IMR-90 (cell line): ENCODE measurements at regions not wholly inside any gene's neighbourhood (a gene's known extent, or its start where the extent isn't known, plus 50 kb on each side); places are given as distances from the start of the nearest gene placed in this dataset.

Source experiments
- ATAC-seq: fragments of 200-7000 bp; cut with Tn5 transposase; 2 replicates; pipeline ENCODE4 v1.9.1; 2020; ENCODE audit warnings: low read depth, mild to moderate bottlenecking, moderate library complexity
- BruUV-seq: library from RNA; stranded (reverse); fragments of 400-500 nt; replicated peaks from 2 replicates; lab custom pipeline; 2021; lab: Mats Ljungman, UMichigan
- CTCF ChIA-PET: fragments of 300-600 bp; formaldehyde crosslinking; extraction: SDS; loops from one replicate; lab custom pipeline; 2021; ENCODE audit warnings: antibody characterized with exemption; lab: Yijun Ruan, JAX
- POLR2A ChIA-PET: fragments of 300-600 bp; sonication (Branson Sonifier 250); formaldehyde crosslinking; loops from one replicate; lab custom pipeline; 2022; ENCODE audit warnings: antibody characterized with exemption; ENCODE audit not compliant: unreplicated experiment; lab: Charles Lee
- DNase-seq: peaks from one replicate; pipeline ENCODE4 v3.0.0; 2013
- H2AFZ ChIP-seq: replicated peaks from 2 replicates; pipeline ENCODE3; 2013; ENCODE audit warnings: low read length, mild to moderate bottlenecking; ENCODE audit not compliant: poor library complexity
- H2AK5ac ChIP-seq: 2 replicates; pipeline ENCODE4 v1.6.1; 2013; ENCODE audit warnings: low read depth, low read length, inconsistent platforms
- H2AK9ac ChIP-seq: replicated peaks from 2 replicates; pipeline ENCODE3; 2013; ENCODE audit warnings: mild to moderate bottlenecking, low read depth, low read length, moderate library complexity; ENCODE audit not compliant: poor library complexity
- H2BK120ac ChIP-seq: 2 replicates; pipeline ENCODE4 v1.6.1; 2013; ENCODE audit warnings: low read depth, low read length, inconsistent platforms
- H2BK15ac ChIP-seq: 3 replicates; pipeline ENCODE4 v1.6.1; 2013; ENCODE audit warnings: low read depth, low read length, inconsistent platforms
- H2BK20ac ChIP-seq: 2 replicates; pipeline ENCODE4 v1.6.1; 2013; ENCODE audit warnings: low read depth, mild to moderate bottlenecking, inconsistent platforms, low read length, moderate library complexity
- H2BK5ac ChIP-seq: 2 replicates; pipeline ENCODE4 v1.6.1; 2013; ENCODE audit warnings: mild to moderate bottlenecking, low read depth, low read length, inconsistent platforms; ENCODE audit not compliant: poor library complexity, severe bottlenecking
- H3K14ac ChIP-seq: replicated peaks from 2 replicates; pipeline ENCODE4 v1.6.1; 2013; ENCODE audit warnings: low read depth, low read length, inconsistent platforms
- H3K18ac ChIP-seq: 2 replicates; pipeline ENCODE4 v1.6.1; 2013; ENCODE audit warnings: low read depth, low read length, control low read depth
- H3K23ac ChIP-seq: 2 replicates; pipeline ENCODE4 v1.6.1; 2013; ENCODE audit warnings: low read depth, low read length, inconsistent platforms
- H3K27ac ChIP-seq: 2 replicates; pipeline ENCODE4 v1.5.1; 2013; ENCODE audit warnings: mild to moderate bottlenecking, control low read depth, low read length; ENCODE audit not compliant: insufficient read depth
- H3K27me3 ChIP-seq: 2 replicates; pipeline ENCODE4 v1.6.1; 2013; ENCODE audit warnings: low read length; ENCODE audit not compliant: control insufficient read depth, insufficient read depth
- H3K36me3 ChIP-seq: 2 replicates; pipeline ENCODE4 v1.6.1; 2013; ENCODE audit warnings: low read length, mixed read lengths; ENCODE audit not compliant: control insufficient read depth, insufficient read depth
- H3K4ac ChIP-seq: 2 replicates; pipeline ENCODE4 v1.6.1; 2013; ENCODE audit warnings: low read depth, low read length, inconsistent platforms
- H3K4me1 ChIP-seq: 2 replicates; pipeline ENCODE4 v1.6.1; 2013; ENCODE audit warnings: low read length, mixed read lengths; ENCODE audit not compliant: control insufficient read depth, insufficient read depth
- H3K4me2 ChIP-seq: 2 replicates; pipeline ENCODE4 v1.6.1; 2013; ENCODE audit warnings: low read depth, mild to moderate bottlenecking, control low read depth, low read length, moderate library complexity
- H3K4me3 ChIP-seq: 2 replicates; pipeline ENCODE4 v1.5.1; 2013; ENCODE audit warnings: low read depth, mild to moderate bottlenecking, control low read depth, low read length, moderate library complexity; ENCODE audit not compliant: insufficient read depth
- H3K56ac ChIP-seq: 2 replicates; pipeline ENCODE4 v1.6.1; 2013; ENCODE audit warnings: low read length, inconsistent platforms; ENCODE audit not compliant: insufficient read depth; ENCODE audit errors: extremely low read depth
- H3K79me1 ChIP-seq, 2 experiments: 2 replicates each; pipeline ENCODE4 v1.6.1; 2013; ENCODE audit warnings: low read length in 2 of 2, inconsistent platforms in 1 of 2, low read depth in 1 of 2
- H3K9ac ChIP-seq: 2 replicates; pipeline ENCODE4 v1.6.1; 2013; ENCODE audit warnings: low read depth, low read length, control low read depth
- H3K9me1 ChIP-seq: 2 replicates; pipeline ENCODE4 v1.6.1; 2013; ENCODE audit warnings: low read length, inconsistent platforms; ENCODE audit not compliant: insufficient read depth
- H3K9me3 ChIP-seq: 2 replicates; pipeline ENCODE4 v1.6.1; 2013; ENCODE audit warnings: low read length; ENCODE audit not compliant: control insufficient read depth, insufficient read depth
- H4K20me1 ChIP-seq: 2 replicates; pipeline ENCODE4 v1.6.1; 2013; ENCODE audit warnings: low read length, inconsistent platforms; ENCODE audit not compliant: insufficient read depth
- H4K5ac ChIP-seq: 2 replicates; pipeline ENCODE4 v1.6.1; 2013; ENCODE audit warnings: mild to moderate bottlenecking, low read depth, low read length, control low read depth
- H4K8ac ChIP-seq, 2 experiments: 2 replicates each; pipeline ENCODE4 v1.6.1; 2013; ENCODE audit warnings: low read depth in 2 of 2, low read length in 2 of 2, control low read depth in 1 of 2, inconsistent platforms in 1 of 2
- H4K91ac ChIP-seq: 2 replicates; pipeline ENCODE4 v1.6.1; 2013; ENCODE audit warnings: low read depth, low read length, inconsistent platforms; ENCODE audit not compliant: insufficient read depth
- BHLHE40 ChIP-seq: fragments of 150-350 bp; IDR thresholded peaks from 2 replicates; pipeline ENCODE4 v1.6.1; 2016; ENCODE audit warnings: mild to moderate bottlenecking, low read depth, low read length
- CEBPB ChIP-seq: IDR thresholded peaks from 2 replicates; pipeline ENCODE4 v1.6.1; 2012; ENCODE audit warnings: low read depth, low read length, improper control_type of control experiment
- CHD1 ChIP-seq: IDR thresholded peaks from 2 replicates; pipeline ENCODE4 v1.6.1; 2012; ENCODE audit warnings: low read depth, low read length, improper control_type of control experiment
- FOS ChIP-seq: fragments of 150-350 bp; IDR thresholded peaks from 2 replicates; pipeline ENCODE4 v1.6.1; 2016; ENCODE audit warnings: low read depth, low read length
- MAFK ChIP-seq: IDR thresholded peaks from 2 replicates; pipeline ENCODE4 v1.6.1; 2012; ENCODE audit warnings: low read depth, low read length, improper control_type of control experiment
- MAZ ChIP-seq: IDR thresholded peaks from 2 replicates; pipeline ENCODE4 v1.6.1; 2012; ENCODE audit warnings: low read depth, mild to moderate bottlenecking, low read length, improper control_type of control experiment, moderate library complexity, borderline replicate concordance
- MXI1 ChIP-seq: IDR thresholded peaks from 2 replicates; pipeline ENCODE4 v1.6.1; 2012; ENCODE audit warnings: low read depth, mild to moderate bottlenecking, low read length, moderate library complexity, borderline replicate concordance
- NFE2L2 ChIP-seq: fragments of 150-350 bp; IDR thresholded peaks from 2 replicates; pipeline ENCODE4 v1.6.1; 2016; ENCODE audit warnings: low read depth, mild to moderate bottlenecking, low read length
- POLR2A ChIP-seq: IDR thresholded peaks from 2 replicates; pipeline ENCODE4 v1.6.1; 2012; ENCODE audit warnings: mild to moderate bottlenecking, low read depth, low read length
- RAD21 ChIP-seq: IDR thresholded peaks from 2 replicates; pipeline ENCODE4 v1.6.1; 2012; ENCODE audit warnings: low read length, improper control_type of control experiment
- RCOR1 ChIP-seq: IDR thresholded peaks from 2 replicates; pipeline ENCODE4 v1.6.1; 2012; ENCODE audit warnings: mild to moderate bottlenecking, low read length, improper control_type of control experiment; ENCODE audit not compliant: insufficient replicate concordance
- RFX5 ChIP-seq: IDR thresholded peaks from 2 replicates; pipeline ENCODE4 v1.8.0; 2012; ENCODE audit warnings: low read depth, mild to moderate bottlenecking, low read length, moderate library complexity
- SMC3 ChIP-seq: fragments of 150-350 bp; IDR thresholded peaks from 2 replicates; pipeline ENCODE4 v1.6.1; 2016; ENCODE audit warnings: low read depth, mild to moderate bottlenecking, antibody characterized with exemption, low read length, moderate library complexity
- WGBS, 2 experiments: methylation state at CpG; one replicate each; pipeline versions ENCODE4 v1.1.5 to v1.1.7; 2013; ENCODE audit warnings: missing lambda C conversion rate in 2 of 2; ENCODE audit not compliant: insufficient read length in 1 of 2; ENCODE audit errors: extremely low coverage in 2 of 2; 5-methylcytosine and 5-hydroxymethylcytosine counted together
- dilution Hi-C: fragments of 300-500 bp; cut with HindIII; formaldehyde crosslinking; loops from one replicate; pipeline ENCODE4 v1.14.3; 2018; ENCODE audit warnings: low sequenced_read_pairs; ENCODE audit not compliant: unreplicated experiment
- in situ Hi-C: fragments of 300-500 bp; cut with MboI; formaldehyde crosslinking; loops from 3 replicates; pipeline ENCODE4 v1.14.3; 2019; ENCODE audit warnings: low sequenced_read_pairs, inconsistent platforms, mixed read lengths
- intact Hi-C: fragments of 100-400 bp; cut with micrococcal nuclease; formaldehyde crosslinking; loops from 2 replicates; pipeline ENCODE4 v1.10.0; 2022
- TF ChIP-seq, protein P1 (sequence below): fragments of 150-350 bp; IDR thresholded peaks from 2 replicates; pipeline ENCODE4 v1.6.1; 2017; ENCODE audit warnings: mild to moderate bottlenecking, antibody characterized with exemption, low read length, low read depth
- TF ChIP-seq, protein P2 (sequence below): fragments of 150-350 bp; IDR thresholded peaks from 2 replicates; pipeline ENCODE4 v1.6.1; 2016; ENCODE audit warnings: low read depth, mild to moderate bottlenecking, low read length, moderate library complexity, borderline replicate concordance
- TF ChIP-seq, protein P3 (sequence below): conservative IDR thresholded peaks from 2 replicates; pipeline ENCODE4 v1.5.1; 2012; ENCODE audit warnings: mild to moderate bottlenecking, low read depth, low read length, improper control_type of control experiment

DNA sequence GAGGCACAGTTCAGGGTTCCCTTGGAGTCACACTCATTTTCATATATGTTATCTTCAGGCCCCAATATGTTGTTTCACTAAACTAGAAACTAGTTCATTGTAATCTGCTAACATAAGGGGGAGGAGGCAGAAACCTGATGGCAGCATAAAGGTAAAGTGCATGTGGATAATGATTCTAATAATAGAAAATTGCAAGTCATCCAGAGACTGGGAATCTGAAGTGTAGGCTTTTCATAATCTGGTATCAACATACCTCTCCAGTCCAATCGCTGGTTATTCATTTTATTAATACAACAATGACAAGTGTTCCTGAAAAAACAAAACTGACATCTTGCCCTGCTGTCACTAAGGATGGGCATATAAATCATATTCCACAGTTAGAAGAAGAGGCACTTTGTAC lies 326.3 kb upstream of the ZNF804A start:
- Histone ChIP-seq H3K9me1 (no peaks in the 10 kb centered on the region), H3K4me3 (no peak overlapping the region), H2AFZ (no peak overlapping the region), H2BK120ac (no peak overlapping the region), H3K36me3 (no peaks in the 10 kb centered on the region), H3K27ac (no peak overlapping the region), H4K91ac (no peak overlapping the region), H3K4me1 (no peaks in the 10 kb centered on the region), H3K23ac (no peak overlapping the region), H3K56ac (no peak overlapping the region), H3K9ac (no peak overlapping the region), H3K9me3 (peaks cover 8% of the 10 kb centered on the region; the same call in 1 of the 2 replicates), H4K20me1 (no peaks in the 10 kb centered on the region), H4K8ac (no peak overlapping the region), H3K18ac (no peak overlapping the region), H3K4me2 (no peak overlapping the region), H2BK20ac (no peak overlapping the region), H2BK15ac (no peak overlapping the region), H3K14ac (no peak overlapping the region), H2AK5ac (no peak overlapping the region), H3K79me1 (no peaks in the 10 kb centered on the region), H4K5ac (no peak overlapping the region), H3K4ac (no peak overlapping the region), H2BK5ac (no peak overlapping the region), H3K27me3 (no peaks in the 10 kb centered on the region), H2AK9ac (no peak overlapping the region)
- ATAC-seq (no peak), DNase-seq (no peak)
- TF ChIP-seq RFX5 (no peak), RAD21 (no peak), SMC3 (no peak), CHD1 (no peak), NFE2L2 (no peak), MAFK (no peak), BHLHE40 (no peak), FOS (no peak), MAZ (no peak), CEBPB (no peak), POLR2A (no peak), MXI1 (no peak), RCOR1 (no peak)
- TF ChIP-seq, protein P1, sequence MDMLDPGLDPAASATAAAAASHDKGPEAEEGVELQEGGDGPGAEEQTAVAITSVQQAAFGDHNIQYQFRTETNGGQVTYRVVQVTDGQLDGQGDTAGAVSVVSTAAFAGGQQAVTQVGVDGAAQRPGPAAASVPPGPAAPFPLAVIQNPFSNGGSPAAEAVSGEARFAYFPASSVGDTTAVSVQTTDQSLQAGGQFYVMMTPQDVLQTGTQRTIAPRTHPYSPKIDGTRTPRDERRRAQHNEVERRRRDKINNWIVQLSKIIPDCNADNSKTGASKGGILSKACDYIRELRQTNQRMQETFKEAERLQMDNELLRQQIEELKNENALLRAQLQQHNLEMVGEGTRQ, result no peak
- TF ChIP-seq, protein P2, sequence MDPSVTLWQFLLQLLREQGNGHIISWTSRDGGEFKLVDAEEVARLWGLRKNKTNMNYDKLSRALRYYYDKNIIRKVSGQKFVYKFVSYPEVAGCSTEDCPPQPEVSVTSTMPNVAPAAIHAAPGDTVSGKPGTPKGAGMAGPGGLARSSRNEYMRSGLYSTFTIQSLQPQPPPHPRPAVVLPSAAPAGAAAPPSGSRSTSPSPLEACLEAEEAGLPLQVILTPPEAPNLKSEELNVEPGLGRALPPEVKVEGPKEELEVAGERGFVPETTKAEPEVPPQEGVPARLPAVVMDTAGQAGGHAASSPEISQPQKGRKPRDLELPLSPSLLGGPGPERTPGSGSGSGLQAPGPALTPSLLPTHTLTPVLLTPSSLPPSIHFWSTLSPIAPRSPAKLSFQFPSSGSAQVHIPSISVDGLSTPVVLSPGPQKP, result no peak
- TF ChIP-seq, protein P3, sequence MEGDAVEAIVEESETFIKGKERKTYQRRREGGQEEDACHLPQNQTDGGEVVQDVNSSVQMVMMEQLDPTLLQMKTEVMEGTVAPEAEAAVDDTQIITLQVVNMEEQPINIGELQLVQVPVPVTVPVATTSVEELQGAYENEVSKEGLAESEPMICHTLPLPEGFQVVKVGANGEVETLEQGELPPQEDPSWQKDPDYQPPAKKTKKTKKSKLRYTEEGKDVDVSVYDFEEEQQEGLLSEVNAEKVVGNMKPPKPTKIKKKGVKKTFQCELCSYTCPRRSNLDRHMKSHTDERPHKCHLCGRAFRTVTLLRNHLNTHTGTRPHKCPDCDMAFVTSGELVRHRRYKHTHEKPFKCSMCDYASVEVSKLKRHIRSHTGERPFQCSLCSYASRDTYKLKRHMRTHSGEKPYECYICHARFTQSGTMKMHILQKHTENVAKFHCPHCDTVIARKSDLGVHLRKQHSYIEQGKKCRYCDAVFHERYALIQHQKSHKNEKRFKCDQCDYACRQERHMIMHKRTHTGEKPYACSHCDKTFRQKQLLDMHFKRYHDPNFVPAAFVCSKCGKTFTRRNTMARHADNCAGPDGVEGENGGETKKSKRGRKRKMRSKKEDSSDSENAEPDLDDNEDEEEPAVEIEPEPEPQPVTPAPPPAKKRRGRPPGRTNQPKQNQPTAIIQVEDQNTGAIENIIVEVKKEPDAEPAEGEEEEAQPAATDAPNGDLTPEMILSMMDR, result no peak
- BruUV-seq, result no TSS peak
- CTCF ChIA-PET, result no interaction called here
- dilution Hi-C loops, result no loop called here
- intact Hi-C loops, result no loop called here
- no CpG with 5 or more reads among the region's 1 CpG for WGBS, 2 experiments
- in situ Hi-C loops, result no loop called here
- POLR2A ChIA-PET, result no interaction called here
